Karpas-422 (cell line): ENCODE measurements at regions not wholly inside any gene's neighbourhood (a gene's known extent, or its start where the extent isn't known, plus 50 kb on each side); places are given as distances from the start of the nearest gene placed in this dataset.

Source experiments
- DNase-seq: peaks from one replicate; pipeline ENCODE4 v3.0.0-alpha.2; 2015
- H2AFZ ChIP-seq: fragments of 200-600 bp; sonication (generic); 2 replicates; pipeline ENCODE4 v1.6.1; 2014; ENCODE audit warnings: antibody characterized with exemption, low read length, mixed read lengths
- H3K27ac ChIP-seq: fragments of 200-600 bp; sonication (generic); 2 replicates; pipeline ENCODE4 v1.5.1; 2014; ENCODE audit warnings: mild to moderate bottlenecking, low read length, moderate library complexity
- H3K27me3 ChIP-seq: fragments of 200-600 bp; sonication (generic); 2 replicates; pipeline ENCODE4 v1.6.1; 2014; ENCODE audit warnings: low read length, mixed read lengths
- H3K36me3 ChIP-seq: fragments of 200-600 bp; sonication (generic); 2 replicates; pipeline ENCODE4 v1.6.1; 2014; ENCODE audit warnings: low read length, mixed read lengths; ENCODE audit not compliant: insufficient read depth
- H3K4me1 ChIP-seq: fragments of 200-600 bp; sonication (generic); 2 replicates; pipeline ENCODE4 v1.6.1; 2014; ENCODE audit warnings: mild to moderate bottlenecking, low read length, mixed read lengths
- H3K4me2 ChIP-seq: fragments of 200-600 bp; sonication (generic); 2 replicates; pipeline ENCODE4 v1.6.1; 2014; ENCODE audit warnings: low read length, low read depth, mild to moderate bottlenecking; ENCODE audit not compliant: poor library complexity, severe bottlenecking
- H3K4me3 ChIP-seq: fragments of 200-600 bp; sonication (generic); 2 replicates; pipeline ENCODE4 v1.5.1; 2014; ENCODE audit warnings: mild to moderate bottlenecking, antibody characterized with exemption, low read length, mixed read lengths
- H3K79me2 ChIP-seq: fragments of 200-600 bp; sonication (generic); 2 replicates; pipeline ENCODE4 v1.6.1; 2014; ENCODE audit warnings: mild to moderate bottlenecking, low read length, mixed read lengths
- H3K9ac ChIP-seq: fragments of 200-600 bp; sonication (generic); 2 replicates; pipeline ENCODE4 v1.6.0; 2014; ENCODE audit warnings: low read length
- H3K9me2 ChIP-seq: fragments of 200-600 bp; sonication (generic), shearing (Covaris generic); replicated peaks from 2 replicates; pipeline ENCODE4 v1.6.0; 2014; ENCODE audit warnings: mild to moderate bottlenecking, low read length, moderate library complexity; ENCODE audit not compliant: insufficient read depth
- H3K9me3 ChIP-seq: fragments of 300-700, 200-600 bp; sonication (generic); 2 replicates; pipeline ENCODE4 v1.6.1; 2014; ENCODE audit warnings: low read length, mixed read lengths
- H4K20me1 ChIP-seq: fragments of 200-600 bp; sonication (generic); 2 replicates; pipeline ENCODE4 v1.6.1; 2014; ENCODE audit warnings: mild to moderate bottlenecking, antibody characterized with exemption, low read length, low read depth; ENCODE audit not compliant: insufficient read depth

GRCh38 chr12:111257435-111257902 lies 111.4 kb downstream of the PHETA1 start:
- Histone ChIP-seq H3K4me1 (no peaks in the 10 kb centered on the region), H3K4me2 (no peak overlapping the region), H3K36me3 (no peaks in the 10 kb centered on the region), H4K20me1 (no peaks in the 10 kb centered on the region), H3K27me3 (no peaks in the 10 kb centered on the region), H2AFZ (no peak overlapping the region), H3K79me2 (no peaks in the 10 kb centered on the region), H3K9ac (no peak overlapping the region), H3K27ac (no peak overlapping the region), H3K4me3 (no peak overlapping the region), H3K9me2 (no peaks in the 10 kb centered on the region), H3K9me3 (no peaks in the 10 kb centered on the region)
- DNase-seq: no peak

- no peak overlapping the region for H3K9ac ChIP-seq
- no peak overlapping the region for H3K4me3 ChIP-seq
- H3K27ac ChIP-seq: no peak overlapping the region
- no peaks in the 10 kb centered on the region for H3K27me3 ChIP-seq
- DNase-seq: no peak
- no peaks in the 10 kb centered on the region for H3K36me3 ChIP-seq
- no peak overlapping the region for H3K4me2 ChIP-seq
- no peaks in the 10 kb centered on the region for H3K9me3 ChIP-seq
- H2AFZ ChIP-seq: no peak overlapping the region
- H3K9me2 ChIP-seq: no peaks in the 10 kb centered on the region
- H4K20me1 ChIP-seq: no peaks in the 10 kb centered on the region
- no peaks in the 10 kb centered on the region for H3K4me1 ChIP-seq
- H3K79me2 ChIP-seq: no peaks in the 10 kb centered on the region
These were observed 112.1 kb downstream of the PHETA1 start for GRCh38 chr12:111256629-111257434.

- no peak overlapping the region for H3K9ac ChIP-seq
- H3K4me1 ChIP-seq: no peaks in the 10 kb centered on the region
- no peaks in the 10 kb centered on the region for H3K9me2 ChIP-seq
- H3K4me3 ChIP-seq: no peak overlapping the region
- no peaks in the 10 kb centered on the region for H3K9me3 ChIP-seq
- H3K79me2 ChIP-seq: no peaks in the 10 kb centered on the region
- no peak overlapping the region for H3K4me2 ChIP-seq
- H4K20me1 ChIP-seq: no peaks in the 10 kb centered on the region
- no peak for DNase-seq
- no peaks in the 10 kb centered on the region for H3K27me3 ChIP-seq
- H3K36me3 ChIP-seq: no peaks in the 10 kb centered on the region
- no peak overlapping the region for H2AFZ ChIP-seq
- no peak overlapping the region for H3K27ac ChIP-seq
These were observed 113.6 kb downstream of the PHETA1 start for GRCh38 chr12:111255261-111255660.

GRCh38 chr12:111254106-111254505 lies 114.8 kb downstream of the PHETA1 start:
- Histone ChIP-seq H4K20me1 (no peaks in the 10 kb centered on the region), H3K27ac (no peak overlapping the region)
- DNase-seq: no peak

GRCh38 chr12:111253213-111253612 lies 115.7 kb downstream of the PHETA1 start:
- Histone ChIP-seq H3K4me2 (no peak overlapping the region), H4K20me1 (no peaks in the 10 kb centered on the region), H2AFZ (no peak overlapping the region), H3K79me2 (no peaks in the 10 kb centered on the region), H3K4me3 (no peak overlapping the region), H3K9me3 (no peaks in the 10 kb centered on the region), H3K9me2 (no peaks in the 10 kb centered on the region), H3K36me3 (no peaks in the 10 kb centered on the region), H3K9ac (no peak overlapping the region), H3K27ac (no peak overlapping the region), H3K4me1 (no peaks in the 10 kb centered on the region), H3K27me3 (no peaks in the 10 kb centered on the region)
- DNase-seq: no peak

More at GRCh38 chr12:111254106-111254505, 114.8 kb downstream of the PHETA1 start:
- H3K9me2 ChIP-seq: no peaks in the 10 kb centered on the region
- no peaks in the 10 kb centered on the region for H3K79me2 ChIP-seq
- no peak overlapping the region for H2AFZ ChIP-seq
- no peaks in the 10 kb centered on the region for H3K36me3 ChIP-seq
- no peak overlapping the region for H3K9ac ChIP-seq
- no peaks in the 10 kb centered on the region for H3K27me3 ChIP-seq
- H3K9me3 ChIP-seq: no peaks in the 10 kb centered on the region
- H3K4me1 ChIP-seq: no peaks in the 10 kb centered on the region
- no peak overlapping the region for H3K4me2 ChIP-seq
- no peak overlapping the region for H3K4me3 ChIP-seq

- H3K4me1 ChIP-seq: no peaks in the 10 kb centered on the region
- H3K4me3 ChIP-seq: no peak overlapping the region
- no peak overlapping the region for H3K9ac ChIP-seq
- no peak overlapping the region for H2AFZ ChIP-seq
- no peaks in the 10 kb centered on the region for H3K9me3 ChIP-seq
- H3K36me3 ChIP-seq: no peaks in the 10 kb centered on the region
- H3K79me2 ChIP-seq: no peaks in the 10 kb centered on the region
- no peak overlapping the region for H3K27ac ChIP-seq
- no peaks in the 10 kb centered on the region for H3K9me2 ChIP-seq
- no peak for DNase-seq
- H3K27me3 ChIP-seq: no peaks in the 10 kb centered on the region
- no peak overlapping the region for H3K4me2 ChIP-seq
- H4K20me1 ChIP-seq: no peaks in the 10 kb centered on the region
These were observed 117.1 kb downstream of the PHETA1 start for GRCh38 chr12:111251787-111252186.

- no peak overlapping the region for H3K4me2 ChIP-seq
- H2AFZ ChIP-seq: no peak overlapping the region
- H3K4me3 ChIP-seq: no peak overlapping the region
- H3K9me2 ChIP-seq: no peaks in the 10 kb centered on the region
- H3K9me3 ChIP-seq: no peaks in the 10 kb centered on the region
- DNase-seq: no peak
- no peaks in the 10 kb centered on the region for H4K20me1 ChIP-seq
- no peaks in the 10 kb centered on the region for H3K36me3 ChIP-seq
- no peaks in the 10 kb centered on the region for H3K4me1 ChIP-seq
- no peaks in the 10 kb centered on the region for H3K27me3 ChIP-seq
- H3K79me2 ChIP-seq: no peaks in the 10 kb centered on the region
- no peak overlapping the region for H3K9ac ChIP-seq
- H3K27ac ChIP-seq: no peak overlapping the region
These were observed 117.7 kb downstream of the PHETA1 start for GRCh38 chr12:111251058-111251730.

GRCh38 chr12:111250251-111250881 lies 118.5 kb downstream of the PHETA1 start:
- Histone ChIP-seq H2AFZ (no peak overlapping the region), H3K9me2 (no peaks in the 10 kb centered on the region), H3K9me3 (no peaks in the 10 kb centered on the region), H3K4me1 (no peaks in the 10 kb centered on the region), H3K9ac (no peak overlapping the region), H3K27me3 (no peaks in the 10 kb centered on the region), H3K36me3 (no peaks in the 10 kb centered on the region), H3K4me2 (no peak overlapping the region), H4K20me1 (no peaks in the 10 kb centered on the region), H3K27ac (no peak overlapping the region), H3K4me3 (no peak overlapping the region), H3K79me2 (no peaks in the 10 kb centered on the region)
- no peak for DNase-seq
